GM23338 (cell line): ENCODE measurements at regions not wholly inside any gene's neighbourhood (a gene's known extent, or its start where the extent isn't known, plus 50 kb on each side); places are given as distances from the start of the nearest gene placed in this dataset.

ENCODE experiments used
- CREB1 ChIP-seq: fragments of 250-450 bp; sonication (Bioruptor Pico); IDR thresholded peaks from 2 replicates; pipeline ENCODE4 v1.5.0; 2020; ENCODE audit warnings: low read depth, mild to moderate bottlenecking, moderate library complexity
- EZH2 ChIP-seq: fragments of 200-600 bp; sonication (generic); IDR thresholded peaks from one replicate; pipeline ENCODE4 v1.8.0; 2017; ENCODE audit warnings: antibody characterized with exemption, mild to moderate bottlenecking, low read depth; ENCODE audit not compliant: unreplicated experiment
- EZH2phosphoT487 ChIP-seq: fragments of 200-600 bp; sonication (generic); IDR thresholded peaks from one replicate; pipeline ENCODE4 v1.8.1; 2018; ENCODE audit warnings: antibody characterized with exemption; ENCODE audit not compliant: unreplicated experiment
- POLR2AphosphoS5 ChIP-seq: IDR thresholded peaks from 2 replicates; pipeline ENCODE4 v1.6.1; 2016; ENCODE audit warnings: antibody characterized with exemption, low read depth
- REST ChIP-seq: IDR thresholded peaks from one replicate; pipeline ENCODE4 v1.6.1; 2018; ENCODE audit warnings: antibody characterized with exemption; ENCODE audit not compliant: unreplicated experiment
- ZNF114 ChIP-seq: fragments of 250-450 bp; sonication (Bioruptor Pico); IDR thresholded peaks from 2 replicates; pipeline ENCODE4 v1.5.0; 2020; ENCODE audit warnings: mild to moderate bottlenecking, moderate library complexity
- TF ChIP-seq, protein P1 (sequence below), 2 experiments: fragments of 200-600 bp in 1 of 2; sonication (generic) in 1 of 2; conservative IDR thresholded peaks; 2 replicates each; pipeline versions ENCODE4 v1.5.1 to v1.6.1; 2016 to 2017; ENCODE audit warnings: antibody characterized with exemption in 2 of 2, low read depth in 2 of 2, mild to moderate bottlenecking in 2 of 2, moderate library complexity in 1 of 2
- TF ChIP-seq, protein P2 (sequence below): fragments of 250-450 bp; sonication (Bioruptor Pico); IDR thresholded peaks from 2 replicates; pipeline ENCODE4 v1.5.0; 2020; ENCODE audit warnings: mild to moderate bottlenecking, moderate library complexity

GRCh38 chr9:97766610-97767009 lies 69.5 kb upstream of the XPA start:
- TF ChIP-seq, protein P1, sequence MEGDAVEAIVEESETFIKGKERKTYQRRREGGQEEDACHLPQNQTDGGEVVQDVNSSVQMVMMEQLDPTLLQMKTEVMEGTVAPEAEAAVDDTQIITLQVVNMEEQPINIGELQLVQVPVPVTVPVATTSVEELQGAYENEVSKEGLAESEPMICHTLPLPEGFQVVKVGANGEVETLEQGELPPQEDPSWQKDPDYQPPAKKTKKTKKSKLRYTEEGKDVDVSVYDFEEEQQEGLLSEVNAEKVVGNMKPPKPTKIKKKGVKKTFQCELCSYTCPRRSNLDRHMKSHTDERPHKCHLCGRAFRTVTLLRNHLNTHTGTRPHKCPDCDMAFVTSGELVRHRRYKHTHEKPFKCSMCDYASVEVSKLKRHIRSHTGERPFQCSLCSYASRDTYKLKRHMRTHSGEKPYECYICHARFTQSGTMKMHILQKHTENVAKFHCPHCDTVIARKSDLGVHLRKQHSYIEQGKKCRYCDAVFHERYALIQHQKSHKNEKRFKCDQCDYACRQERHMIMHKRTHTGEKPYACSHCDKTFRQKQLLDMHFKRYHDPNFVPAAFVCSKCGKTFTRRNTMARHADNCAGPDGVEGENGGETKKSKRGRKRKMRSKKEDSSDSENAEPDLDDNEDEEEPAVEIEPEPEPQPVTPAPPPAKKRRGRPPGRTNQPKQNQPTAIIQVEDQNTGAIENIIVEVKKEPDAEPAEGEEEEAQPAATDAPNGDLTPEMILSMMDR (conservative IDR thresholded peaks at IDR 0.05; ENCODE audit: low read depth in 2 of 2): no peak
- TF ChIP-seq POLR2AphosphoS5 (no peak), EZH2 (no peak), CREB1 (no peak), ZNF114 (CRISPR knock-in tag) (no peak), REST (no peak), EZH2phosphoT487 (no peak)
- TF ChIP-seq, protein P2, sequence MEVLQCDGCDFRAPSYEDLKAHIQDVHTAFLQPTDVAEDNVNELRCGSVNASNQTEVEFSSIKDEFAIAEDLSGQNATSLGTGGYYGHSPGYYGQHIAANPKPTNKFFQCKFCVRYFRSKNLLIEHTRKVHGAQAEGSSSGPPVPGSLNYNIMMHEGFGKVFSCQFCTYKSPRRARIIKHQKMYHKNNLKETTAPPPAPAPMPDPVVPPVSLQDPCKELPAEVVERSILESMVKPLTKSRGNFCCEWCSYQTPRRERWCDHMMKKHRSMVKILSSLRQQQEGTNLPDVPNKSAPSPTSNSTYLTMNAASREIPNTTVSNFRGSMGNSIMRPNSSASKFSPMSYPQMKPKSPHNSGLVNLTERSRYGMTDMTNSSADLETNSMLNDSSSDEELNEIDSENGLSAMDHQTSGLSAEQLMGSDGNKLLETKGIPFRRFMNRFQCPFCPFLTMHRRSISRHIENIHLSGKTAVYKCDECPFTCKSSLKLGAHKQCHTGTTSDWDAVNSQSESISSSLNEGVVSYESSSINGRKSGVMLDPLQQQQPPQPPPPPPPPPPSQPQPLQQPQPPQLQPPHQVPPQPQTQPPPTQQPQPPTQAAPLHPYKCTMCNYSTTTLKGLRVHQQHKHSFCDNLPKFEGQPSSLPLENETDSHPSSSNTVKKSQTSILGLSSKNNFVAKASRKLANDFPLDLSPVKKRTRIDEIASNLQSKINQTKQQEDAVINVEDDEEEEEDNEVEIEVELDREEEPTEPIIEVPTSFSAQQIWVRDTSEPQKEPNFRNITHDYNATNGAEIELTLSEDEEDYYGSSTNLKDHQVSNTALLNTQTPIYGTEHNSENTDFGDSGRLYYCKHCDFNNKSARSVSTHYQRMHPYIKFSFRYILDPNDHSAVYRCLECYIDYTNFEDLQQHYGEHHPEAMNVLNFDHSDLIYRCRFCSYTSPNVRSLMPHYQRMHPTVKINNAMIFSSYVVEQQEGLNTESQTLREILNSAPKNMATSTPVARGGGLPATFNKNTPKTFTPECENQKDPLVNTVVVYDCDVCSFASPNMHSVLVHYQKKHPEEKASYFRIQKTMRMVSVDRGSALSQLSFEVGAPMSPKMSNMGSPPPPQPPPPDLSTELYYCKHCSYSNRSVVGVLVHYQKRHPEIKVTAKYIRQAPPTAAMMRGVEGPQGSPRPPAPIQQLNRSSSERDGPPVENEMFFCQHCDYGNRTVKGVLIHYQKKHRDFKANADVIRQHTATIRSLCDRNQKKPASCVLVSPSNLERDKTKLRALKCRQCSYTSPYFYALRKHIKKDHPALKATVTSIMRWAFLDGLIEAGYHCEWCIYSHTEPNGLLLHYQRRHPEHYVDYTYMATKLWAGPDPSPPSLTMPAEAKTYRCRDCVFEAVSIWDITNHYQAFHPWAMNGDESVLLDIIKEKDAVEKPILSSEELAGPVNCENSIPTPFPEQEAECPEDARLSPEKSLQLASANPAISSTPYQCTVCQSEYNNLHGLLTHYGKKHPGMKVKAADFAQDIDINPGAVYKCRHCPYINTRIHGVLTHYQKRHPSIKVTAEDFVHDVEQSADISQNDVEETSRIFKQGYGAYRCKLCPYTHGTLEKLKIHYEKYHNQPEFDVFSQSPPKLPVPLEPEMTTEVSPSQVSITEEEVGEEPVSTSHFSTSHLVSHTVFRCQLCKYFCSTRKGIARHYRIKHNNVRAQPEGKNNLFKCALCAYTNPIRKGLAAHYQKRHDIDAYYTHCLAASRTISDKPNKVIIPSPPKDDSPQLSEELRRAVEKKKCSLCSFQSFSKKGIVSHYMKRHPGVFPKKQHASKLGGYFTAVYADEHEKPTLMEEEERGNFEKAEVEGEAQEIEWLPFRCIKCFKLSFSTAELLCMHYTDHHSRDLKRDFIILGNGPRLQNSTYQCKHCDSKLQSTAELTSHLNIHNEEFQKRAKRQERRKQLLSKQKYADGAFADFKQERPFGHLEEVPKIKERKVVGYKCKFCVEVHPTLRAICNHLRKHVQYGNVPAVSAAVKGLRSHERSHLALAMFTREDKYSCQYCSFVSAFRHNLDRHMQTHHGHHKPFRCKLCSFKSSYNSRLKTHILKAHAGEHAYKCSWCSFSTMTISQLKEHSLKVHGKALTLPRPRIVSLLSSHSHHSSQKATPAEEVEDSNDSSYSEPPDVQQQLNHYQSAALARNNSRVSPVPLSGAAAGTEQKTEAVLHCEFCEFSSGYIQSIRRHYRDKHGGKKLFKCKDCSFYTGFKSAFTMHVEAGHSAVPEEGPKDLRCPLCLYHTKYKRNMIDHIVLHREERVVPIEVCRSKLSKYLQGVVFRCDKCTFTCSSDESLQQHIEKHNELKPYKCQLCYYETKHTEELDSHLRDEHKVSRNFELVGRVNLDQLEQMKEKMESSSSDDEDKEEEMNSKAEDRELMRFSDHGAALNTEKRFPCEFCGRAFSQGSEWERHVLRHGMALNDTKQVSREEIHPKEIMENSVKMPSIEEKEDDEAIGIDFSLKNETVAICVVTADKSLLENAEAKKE: no peak
